HTR-8/SVneo (cell line): ENCODE measurements at regions not wholly inside any gene's neighbourhood (a gene's known extent, or its start where the extent isn't known, plus 50 kb on each side); places are given as distances from the start of the nearest gene placed in this dataset.

Experiments used
- DNase-seq: peaks from one replicate; pipeline ENCODE4 v3.0.0; 2011; ENCODE audit warnings: low spot score, mixed read lengths; ENCODE audit not compliant: insufficient read length
- FAIRE-seq: peaks from 2 replicates; lab custom pipeline; 2011; peaks lifted over from hg19 to GRCh38; lab: Jason Lieb, UNC

GRCh38 chr12:46459861-46460545 lies 87.4 kb upstream of the SLC38A2 start:
- DNase-seq = no peak
- no peak for FAIRE-seq

GRCh38 chr12:46459111-46459510 lies 86.5 kb upstream of the SLC38A2 start:
- DNase-seq = no peak
- no peak for FAIRE-seq

GRCh38 chr12:46458500-46459102 lies 86.0 kb upstream of the SLC38A2 start:
- DNase-seq (no peak), FAIRE-seq (no peak)

GRCh38 chr12:46457958-46458357 lies 85.4 kb upstream of the SLC38A2 start:
- FAIRE-seq (no peak), DNase-seq (no peak)

GRCh38 chr12:46456356-46457334 lies 84.1 kb upstream of the SLC38A2 start:
- FAIRE-seq = no peak
- no peak for DNase-seq

- FAIRE-seq (no peak), DNase-seq (no peak)
Observed at GRCh38 chr12:46455648-46456352, 83.2 kb upstream of the SLC38A2 start.

GRCh38 chr12:46454981-46455380 lies 82.4 kb upstream of the SLC38A2 start:
- no peak for DNase-seq
- FAIRE-seq = no peak

GRCh38 chr12:46453428-46453827 lies 80.9 kb upstream of the SLC38A2 start:
- no peak for DNase-seq
- FAIRE-seq = no peak

- DNase-seq = no peak
- FAIRE-seq = no peak
Observed at GRCh38 chr12:46452776-46453175, 80.2 kb upstream of the SLC38A2 start.

- FAIRE-seq (no peak), DNase-seq (no peak)
Observed at GRCh38 chr12:46452061-46452615, 79.6 kb upstream of the SLC38A2 start.

- no peak for FAIRE-seq
- no peak for DNase-seq
Observed at GRCh38 chr12:46451276-46452021, 78.9 kb upstream of the SLC38A2 start.

GRCh38 chr12:46450279-46450748 lies 77.7 kb upstream of the SLC38A2 start:
- DNase-seq = no peak

GRCh38 chr12:46449856-46450255 lies 77.3 kb upstream of the SLC38A2 start:
- FAIRE-seq = no peak

More at GRCh38 chr12:46450279-46450748, 77.7 kb upstream of the SLC38A2 start:
- peak; percentile 54 for FAIRE-seq

GRCh38 chr12:46449316-46449715 lies 76.7 kb upstream of the SLC38A2 start:
- DNase-seq = no peak
- no peak for FAIRE-seq

More at GRCh38 chr12:46449856-46450255, 77.3 kb upstream of the SLC38A2 start:
- no peak for DNase-seq

- DNase-seq (no peak), FAIRE-seq (no peak)
Observed at GRCh38 chr12:46446645-46447044, 74.1 kb upstream of the SLC38A2 start.

- DNase-seq (no peak), FAIRE-seq (no peak)
Observed at GRCh38 chr12:46445551-46446235, 73.1 kb upstream of the SLC38A2 start.

- DNase-seq (no peak), FAIRE-seq (no peak)
Observed at GRCh38 chr12:46445093-46445492, 72.5 kb upstream of the SLC38A2 start.

GRCh38 chr12:46443594-46444263 lies 71.2 kb upstream of the SLC38A2 start:
- DNase-seq = no peak
- no peak for FAIRE-seq
